GM18505 (cell line): ENCODE measurements at regions not wholly inside any gene's neighbourhood (a gene's known extent, or its start where the extent isn't known, plus 50 kb on each side); places are given as distances from the start of the nearest gene placed in this dataset.

Experiments used
- ATAC-seq: cut with Tn5 transposase; IDR thresholded peaks from one replicate; pipeline ENCODE4 v1.9.1; 2021; ENCODE audit not compliant: unreplicated experiment
- POLR2A ChIP-seq: IDR thresholded peaks from 4 replicates; pipeline ENCODE4 v1.6.1; 2011; ENCODE audit warnings: borderline replicate concordance; ENCODE audit not compliant: insufficient read depth, insufficient read length; ENCODE audit errors: extremely low read depth

- ATAC-seq: no peak
- no peak for TF ChIP-seq POLR2A
Observed at GRCh38 chr20:6212903-6213302, 90.1 kb upstream of the FERMT1 start.

- TF ChIP-seq POLR2A: no peak
- no peak for ATAC-seq
Observed at GRCh38 chr20:6209093-6209492, 86.3 kb upstream of the FERMT1 start.

- no peak for TF ChIP-seq POLR2A
Observed at GRCh38 chr20:6200092-6200491, 77.3 kb upstream of the FERMT1 start.

GRCh38 chr20:6185268-6185667 lies 62.4 kb upstream of the FERMT1 start:
- no peak for TF ChIP-seq POLR2A
- no peak for ATAC-seq

More at GRCh38 chr20:6200092-6200491, 77.3 kb upstream of the FERMT1 start:
- ATAC-seq: no peak

GRCh38 chr20:6184086-6184485 lies 61.3 kb upstream of the FERMT1 start:
- no peak for TF ChIP-seq POLR2A
- no peak for ATAC-seq

- no peak for TF ChIP-seq POLR2A
- ATAC-seq: no peak
Observed at GRCh38 chr20:6180531-6180930, 57.7 kb upstream of the FERMT1 start.

- ATAC-seq: no peak
- no peak for TF ChIP-seq POLR2A
Observed at GRCh38 chr20:6178537-6178936, 55.7 kb upstream of the FERMT1 start.

GRCh38 chr20:6173481-6173880 lies 50.7 kb upstream of the FERMT1 start:
- no peak for ATAC-seq
- no peak for TF ChIP-seq POLR2A
